ENCODE measurements at regions not wholly inside any gene's neighbourhood (a gene's known extent, or its start where the extent isn't known, plus 50 kb on each side); places are given as distances from the start of the nearest gene placed in this dataset.
A peak's percentile ranks its signal among the peaks of the same experiment; 100 is the strongest.

- DNase-seq (ENCODE audit: low spot score): no peak
These were observed 77.0 kb upstream of the SYT1 start for GRCh38 chr12:78787576-78787975.

GRCh38 chr12:78790148-78790547 lies 74.4 kb upstream of the SYT1 start:
- DNase-seq (ENCODE audit: low spot score): no peak

GRCh38 chr12:78792052-78792698 lies 72.4 kb upstream of the SYT1 start:
- DNase-seq (ENCODE audit: low spot score): no peak

- DNase-seq (ENCODE audit: low spot score): no peak
These were observed 71.1 kb upstream of the SYT1 start for GRCh38 chr12:78793491-78793890.

GRCh38 chr12:78793982-78794381 lies 70.6 kb upstream of the SYT1 start:
- no peak for DNase-seq (ENCODE audit: low spot score)

- DNase-seq (ENCODE audit: low spot score): no peak
These were observed 68.6 kb upstream of the SYT1 start for GRCh38 chr12:78795934-78796445.

- DNase-seq (ENCODE audit: low spot score): peak; percentile 41
These were observed 67.2 kb upstream of the SYT1 start for GRCh38 chr12:78797196-78797931.

- DNase-seq (ENCODE audit: low spot score): no peak
These were observed 64.9 kb upstream of the SYT1 start for GRCh38 chr12:78799649-78800048.

GRCh38 chr12:78802593-78802992 lies 62.0 kb upstream of the SYT1 start:
- peak; percentile 85 for DNase-seq (ENCODE audit: low spot score)

- DNase-seq (ENCODE audit: low spot score): no peak
These were observed 60.3 kb upstream of the SYT1 start for GRCh38 chr12:78804262-78804661.

All from H4 (cell line).